ENCODE measurements at regions not wholly inside any gene's neighbourhood (a gene's known extent, or its start where the extent isn't known, plus 50 kb on each side); places are given as distances from the start of the nearest gene placed in this dataset.

DNA sequence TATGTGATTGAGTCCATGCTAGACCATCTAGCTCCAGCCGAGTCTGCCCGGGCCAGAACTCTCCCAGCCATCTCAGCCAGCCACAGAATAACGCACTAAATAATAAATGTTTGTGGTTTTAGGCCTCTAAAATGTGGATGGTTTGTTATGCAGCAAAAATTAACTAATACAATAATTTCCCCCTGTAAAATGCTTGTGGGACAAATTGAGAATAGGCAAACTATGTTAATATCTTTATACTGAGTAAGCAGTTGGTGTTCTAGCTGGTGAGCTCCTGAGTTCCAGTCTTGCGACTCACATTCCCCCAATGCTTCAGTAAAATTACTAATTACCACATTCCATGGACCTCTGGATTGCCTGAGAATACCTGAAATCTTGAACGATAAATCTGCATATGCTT is 316.8 kb upstream of the NFE2L3 start:
- TF ChIP-seq, protein P1, sequence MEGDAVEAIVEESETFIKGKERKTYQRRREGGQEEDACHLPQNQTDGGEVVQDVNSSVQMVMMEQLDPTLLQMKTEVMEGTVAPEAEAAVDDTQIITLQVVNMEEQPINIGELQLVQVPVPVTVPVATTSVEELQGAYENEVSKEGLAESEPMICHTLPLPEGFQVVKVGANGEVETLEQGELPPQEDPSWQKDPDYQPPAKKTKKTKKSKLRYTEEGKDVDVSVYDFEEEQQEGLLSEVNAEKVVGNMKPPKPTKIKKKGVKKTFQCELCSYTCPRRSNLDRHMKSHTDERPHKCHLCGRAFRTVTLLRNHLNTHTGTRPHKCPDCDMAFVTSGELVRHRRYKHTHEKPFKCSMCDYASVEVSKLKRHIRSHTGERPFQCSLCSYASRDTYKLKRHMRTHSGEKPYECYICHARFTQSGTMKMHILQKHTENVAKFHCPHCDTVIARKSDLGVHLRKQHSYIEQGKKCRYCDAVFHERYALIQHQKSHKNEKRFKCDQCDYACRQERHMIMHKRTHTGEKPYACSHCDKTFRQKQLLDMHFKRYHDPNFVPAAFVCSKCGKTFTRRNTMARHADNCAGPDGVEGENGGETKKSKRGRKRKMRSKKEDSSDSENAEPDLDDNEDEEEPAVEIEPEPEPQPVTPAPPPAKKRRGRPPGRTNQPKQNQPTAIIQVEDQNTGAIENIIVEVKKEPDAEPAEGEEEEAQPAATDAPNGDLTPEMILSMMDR (IDR thresholded peaks at IDR 0.05): no peak
- H3K4me3 Mint-ChIP-seq: no peak overlapping the region
- DNase-seq: no peak
- no peak for ATAC-seq (ENCODE audit: low read depth)
- no peaks in the 10 kb centered on the region for H3K4me1 Mint-ChIP-seq
- no peaks in the 10 kb centered on the region for H3K36me3 Mint-ChIP-seq (ENCODE audit: low read depth)
- H3K27me3 Mint-ChIP-seq: peaks cover 27% of the 10 kb centered on the region
- no peak overlapping the region for H3K27ac Mint-ChIP-seq
- POLR2A ChIA-PET: no interaction called here
- H3K9me3 Mint-ChIP-seq: no peaks in the 10 kb centered on the region
- intact Hi-C loops (cut with micrococcal nuclease): no loop called here
- CTCF ChIA-PET: no interaction called here

DNA sequence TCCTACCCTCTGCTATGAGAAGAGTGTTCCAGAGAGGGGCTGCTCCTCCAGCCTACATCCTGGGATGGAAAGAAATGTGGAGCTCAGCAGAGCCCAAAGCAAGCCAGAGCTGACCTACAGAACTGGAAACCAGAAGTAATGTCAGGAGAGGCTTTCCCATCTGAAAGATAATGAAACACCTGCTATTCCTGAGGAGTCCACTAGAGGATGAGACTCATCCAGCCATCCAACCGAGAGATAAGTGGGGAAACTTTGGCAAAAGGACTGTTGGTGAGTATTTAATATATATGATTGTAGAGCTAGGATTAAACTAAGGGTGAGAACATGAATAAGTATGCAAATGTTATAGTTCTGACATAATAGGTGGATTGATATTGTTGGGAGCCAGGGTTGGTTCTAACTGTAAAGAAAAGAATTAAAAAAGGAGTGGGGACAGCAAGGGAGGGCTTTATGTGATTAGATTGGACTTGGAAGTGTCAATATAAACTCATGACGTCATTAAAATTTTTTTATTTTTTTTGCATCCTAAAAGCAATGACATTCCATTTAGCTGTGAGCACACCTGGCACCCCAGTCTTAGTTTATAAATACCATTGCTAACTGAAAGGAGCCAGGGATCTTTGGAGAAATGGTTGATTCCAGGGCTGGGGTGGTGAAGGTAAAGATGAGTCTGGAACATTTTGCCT is 312.8 kb upstream of the NFE2L3 start:
- TF ChIP-seq, protein P1 (IDR thresholded peaks at IDR 0.05): no peak
- DNase-seq (no peak), ATAC-seq (ENCODE audit: low read depth) (no peak)
- H3K36me3 Mint-ChIP-seq (ENCODE audit: low read depth): no peaks in the 10 kb centered on the region
- no peaks in the 10 kb centered on the region for H3K4me1 Mint-ChIP-seq
- intact Hi-C loops (cut with micrococcal nuclease): no loop called here
- H3K27me3 Mint-ChIP-seq: peaks cover 25% of the 10 kb centered on the region
- no peak overlapping the region for H3K27ac Mint-ChIP-seq
- ChIA-PET POLR2A (no interaction called here), CTCF (no interaction called here)
- no peak overlapping the region for H3K4me3 Mint-ChIP-seq
- no peaks in the 10 kb centered on the region for H3K9me3 Mint-ChIP-seq

DNA sequence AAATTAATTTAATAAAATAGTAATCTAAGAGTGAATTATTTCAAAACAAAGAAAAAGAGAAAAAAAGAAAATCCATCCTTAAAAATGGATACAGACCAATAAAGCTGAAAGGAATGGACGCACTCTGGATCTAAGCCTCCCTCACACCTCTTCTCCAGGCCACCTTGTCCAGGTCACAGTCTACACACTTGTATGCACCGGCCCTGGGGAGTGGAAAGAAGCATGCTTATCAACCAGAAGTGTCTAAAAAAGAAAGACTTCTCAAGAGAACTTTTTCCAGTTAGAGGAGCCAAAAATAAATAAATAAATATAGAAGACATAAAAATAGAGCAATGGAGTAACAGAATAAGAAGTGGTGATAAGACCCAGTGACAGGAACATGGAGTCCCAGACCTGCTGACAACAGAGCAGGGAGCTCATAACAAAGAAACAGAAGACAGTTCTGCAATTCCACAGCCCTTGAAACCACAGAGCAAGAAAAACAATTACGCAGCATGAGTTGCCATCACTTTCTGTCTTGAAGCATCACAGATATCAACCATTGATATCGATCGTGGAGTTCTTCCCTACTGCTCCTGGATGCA is 311.7 kb upstream of the NFE2L3 start:
- Mint-ChIP-seq H3K27me3 (peaks cover 26% of the 10 kb centered on the region), H3K36me3 (ENCODE audit: low read depth) (no peaks in the 10 kb centered on the region), H3K9me3 (no peaks in the 10 kb centered on the region), H3K4me3 (no peak overlapping the region), H3K27ac (no peak overlapping the region), H3K4me1 (no peaks in the 10 kb centered on the region)
- TF ChIP-seq, protein P1 (IDR thresholded peaks at IDR 0.05): no peak
- no peak for DNase-seq
- ChIA-PET POLR2A (no interaction called here), CTCF (no interaction called here)
- intact Hi-C loops (cut with micrococcal nuclease): no loop called here
- no peak for ATAC-seq (ENCODE audit: low read depth)

DNA sequence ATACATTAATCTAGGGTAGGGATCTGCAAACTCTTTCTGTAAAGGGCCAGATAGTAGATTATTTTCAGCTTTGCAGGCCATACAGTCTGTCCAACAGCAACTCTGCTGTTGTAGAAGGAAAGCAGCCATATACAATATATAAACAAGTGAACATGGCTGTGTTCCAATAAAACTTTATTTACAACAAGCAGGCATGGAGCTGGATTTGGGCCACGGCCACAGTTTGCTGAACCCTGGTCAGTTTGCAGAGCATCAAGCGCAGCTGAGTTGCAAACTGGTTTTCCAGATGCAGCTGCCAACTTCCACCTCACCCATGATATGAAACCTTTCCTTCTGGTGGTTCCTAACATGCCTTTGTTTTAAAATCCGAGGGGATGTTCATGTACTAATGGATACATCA is 310.4 kb upstream of the NFE2L3 start:
- ATAC-seq (ENCODE audit: low read depth) (no peak), DNase-seq (no peak)
- TF ChIP-seq, protein P1 (IDR thresholded peaks at IDR 0.05): no peak
- intact Hi-C loops (cut with micrococcal nuclease): no loop called here
- Mint-ChIP-seq H3K27ac (no peak overlapping the region), H3K9me3 (no peaks in the 10 kb centered on the region), H3K4me1 (no peaks in the 10 kb centered on the region), H3K27me3 (peaks cover 36% of the 10 kb centered on the region), H3K36me3 (ENCODE audit: low read depth) (no peaks in the 10 kb centered on the region), H3K4me3 (no peak overlapping the region)
- CTCF ChIA-PET: no interaction called here
- POLR2A ChIA-PET: interaction anchor here (0.6 kb wide), 1 partner anchor 19 kb away, joined by 3 read pairs; no protein-coding TSS in a partner anchor

DNA sequence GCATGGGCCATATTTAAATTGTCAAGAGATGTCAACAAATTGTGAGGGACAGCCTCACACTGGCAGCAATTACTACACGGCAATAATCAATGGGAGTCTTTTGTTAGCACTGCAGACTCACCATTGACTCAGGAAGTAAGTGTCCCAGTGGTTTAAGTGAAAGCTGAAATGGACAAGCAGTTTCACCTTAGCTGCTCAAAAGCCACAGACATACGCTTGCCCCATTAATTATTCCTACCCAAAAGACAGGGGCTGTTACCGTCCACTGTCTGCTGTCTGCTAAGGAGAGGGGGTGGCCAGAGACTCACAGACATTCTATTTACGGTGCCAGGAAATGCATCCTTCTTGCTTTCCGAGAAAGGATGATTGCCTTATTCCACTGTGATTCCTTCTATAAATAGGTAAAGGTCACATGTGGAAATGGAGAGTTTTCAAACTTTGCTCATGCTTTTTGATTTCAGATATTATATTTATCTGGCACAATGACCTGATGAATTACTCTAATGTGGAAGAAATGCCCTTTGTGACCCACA is 309.7 kb upstream of the NFE2L3 start:
- H3K27ac Mint-ChIP-seq: no peak overlapping the region
- no peaks in the 10 kb centered on the region for H3K9me3 Mint-ChIP-seq
- POLR2A ChIA-PET: no interaction called here
- H3K36me3 Mint-ChIP-seq (ENCODE audit: low read depth): no peaks in the 10 kb centered on the region
- no peaks in the 10 kb centered on the region for H3K4me1 Mint-ChIP-seq
- H3K27me3 Mint-ChIP-seq: peaks cover 33% of the 10 kb centered on the region
- CTCF ChIA-PET: interaction anchor here (1.4 kb wide), 1 partner anchor 9 kb away, joined by 3 read pairs; no protein-coding TSS in a partner anchor
- DNase-seq (no peak), ATAC-seq (ENCODE audit: low read depth) (no peak)
- intact Hi-C loops (cut with micrococcal nuclease): no loop called here
- no peak overlapping the region for H3K4me3 Mint-ChIP-seq
- TF ChIP-seq, protein P1 (IDR thresholded peaks at IDR 0.05): no peak
